ENCODE measurements at regions not wholly inside any gene's neighbourhood (a gene's known extent, or its start where the extent isn't known, plus 50 kb on each side); places are given as distances from the start of the nearest gene placed in this dataset.

- no peak for DNase-seq
Measured at GRCh38 chr5:52181403-52181802, 606.3 kb upstream of the ITGA1 start.

- no peak for DNase-seq
Measured at GRCh38 chr5:52190737-52191136, 597.0 kb upstream of the ITGA1 start.

DNA sequence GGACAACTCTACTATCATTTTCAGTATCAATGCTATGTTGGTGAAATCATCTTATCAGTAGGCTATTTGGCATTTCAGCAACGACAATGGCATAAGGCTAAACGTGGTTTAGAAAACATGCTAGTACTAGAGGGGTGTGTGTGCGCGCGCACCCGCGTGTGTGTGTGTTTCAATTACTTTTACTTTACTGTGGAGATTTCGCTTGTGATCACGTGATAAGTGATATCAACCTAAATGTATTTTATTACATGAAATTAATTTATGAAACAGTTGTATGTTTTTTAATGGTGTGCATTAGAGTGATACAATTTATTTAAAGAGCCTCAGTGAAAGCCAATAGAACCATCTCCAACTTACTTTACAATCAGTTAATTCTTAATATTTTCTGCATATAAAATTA is 587.9 kb upstream of the ITGA1 start:
- DNase-seq: no peak

GRCh38 chr5:52202256-52202655 is 585.5 kb upstream of the ITGA1 start:
- DNase-seq: no peak

- DNase-seq: no peak
Measured at GRCh38 chr5:52204310-52204709, 583.4 kb upstream of the ITGA1 start.

Data from NCI-H2171 treated with DMSO at 0.1 percent for 48 hours (cell line).